Activated CD8-positive, alpha-beta T cell treated with anti-CD3 and anti-CD28 coated beads for 36 hours (primary cell): ENCODE measurements at regions not wholly inside any gene's neighbourhood (a gene's known extent, or its start where the extent isn't known, plus 50 kb on each side); places are given as distances from the start of the nearest gene placed in this dataset.

ENCODE experiments used
- ATAC-seq: fragments of 200-7000 bp; cut with Tn5 transposase; one replicate; pipeline ENCODE4 v1.10.0; 2021; ENCODE audit warnings: mild to moderate bottlenecking, moderate library complexity
- CTCF ChIA-PET: fragments of 350-600 bp; sonication (Branson Sonifier 250); formaldehyde crosslinking; loops from one replicate; lab custom pipeline; 2021; ENCODE audit warnings: antibody characterized with exemption; lab: Charles Lee
- POLR2A ChIA-PET: fragments of 350-600 bp; sonication (Branson Sonifier 250); formaldehyde crosslinking; loops from one replicate; lab custom pipeline; 2021; ENCODE audit warnings: antibody characterized with exemption; lab: Charles Lee
- DNase-seq: peaks from one replicate; pipeline ENCODE4 v3.0.0-alpha.2; 2020
- H3K27ac Mint-ChIP-seq: one replicate; pipeline ENCODE4 v1.8.0; 2021; ENCODE audit warnings: mild to moderate bottlenecking, mixed read lengths
- H3K27me3 Mint-ChIP-seq: one replicate; pipeline ENCODE4 v1.8.0; 2021; ENCODE audit warnings: mixed read lengths
- H3K36me3 Mint-ChIP-seq: one replicate; pipeline ENCODE4 v1.8.0; 2021; ENCODE audit warnings: low read depth, mixed read lengths
- H3K4me1 Mint-ChIP-seq: one replicate; pipeline ENCODE4 v1.8.0; 2021; ENCODE audit warnings: low read depth, mixed read lengths
- H3K4me3 Mint-ChIP-seq: one replicate; pipeline ENCODE4 v1.8.0; 2021; ENCODE audit warnings: mild to moderate bottlenecking, moderate library complexity, mixed read lengths
- H3K9me3 Mint-ChIP-seq: one replicate; pipeline ENCODE4 v1.8.0; 2021; ENCODE audit warnings: mixed read lengths
- CTCF ChIP-seq: fragments of 200-600 bp; IDR thresholded peaks from one replicate; pipeline ENCODE4 v1.8.0; 2022; ENCODE audit warnings: antibody characterized with exemption, mild to moderate bottlenecking
- intact Hi-C: fragments of 100-400 bp; cut with micrococcal nuclease; formaldehyde crosslinking; loops from one replicate; pipeline ENCODE4 v1.10.0; 2022

- CTCF ChIA-PET = no interaction called here
- TF ChIP-seq CTCF = no peak
- Mint-ChIP-seq H3K27me3 (peaks cover 8% of the 10 kb centered on the region), H3K9me3 (no peaks in the 10 kb centered on the region), H3K4me1 (no peaks in the 10 kb centered on the region), H3K27ac (no peak overlapping the region), H3K4me3 (no peak overlapping the region), H3K36me3 (no peaks in the 10 kb centered on the region)
- no peak for ATAC-seq
- DNase-seq = no peak
- intact Hi-C loops = no loop called here
- POLR2A ChIA-PET = no interaction called here
Observed at GRCh38 chr2:173488861-173489260, 134.2 kb downstream of the CDCA7 start.

GRCh38 chr2:173491418-173491817, 136.7 kb downstream of the CDCA7 start:
- no peak overlapping the region for H3K27ac Mint-ChIP-seq
- no peaks in the 10 kb centered on the region for H3K9me3 Mint-ChIP-seq
- H3K4me1 Mint-ChIP-seq = no peaks in the 10 kb centered on the region
- intact Hi-C loops = no loop called here
- DNase-seq (no peak), ATAC-seq (no peak)
- ChIA-PET CTCF (no interaction called here), POLR2A (no interaction called here)
- H3K27me3 Mint-ChIP-seq = peaks cover 6% of the 10 kb centered on the region
- TF ChIP-seq CTCF = no peak
- H3K4me3 Mint-ChIP-seq = no peak overlapping the region
- no peaks in the 10 kb centered on the region for H3K36me3 Mint-ChIP-seq

- POLR2A ChIA-PET = no interaction called here
- Mint-ChIP-seq H3K4me3 (no peak overlapping the region), H3K27ac (no peak overlapping the region), H3K4me1 (no peaks in the 10 kb centered on the region), H3K9me3 (no peaks in the 10 kb centered on the region), H3K36me3 (no peaks in the 10 kb centered on the region), H3K27me3 (peaks cover 3% of the 10 kb centered on the region)
- DNase-seq (no peak), ATAC-seq (no peak)
- no peak for TF ChIP-seq CTCF
- intact Hi-C loops = no loop called here
- CTCF ChIA-PET = no interaction called here
Observed at GRCh38 chr2:173493874-173494273, 139.2 kb downstream of the CDCA7 start.

GRCh38 chr2:173496746-173497145, 142.1 kb downstream of the CDCA7 start:
- ATAC-seq (no peak), DNase-seq (peak; percentile 7)
- ChIA-PET POLR2A (no interaction called here), CTCF (no interaction called here)
- no peak for TF ChIP-seq CTCF
- H3K27ac Mint-ChIP-seq = no peak overlapping the region
- H3K9me3 Mint-ChIP-seq = peaks cover 10% of the 10 kb centered on the region
- peaks cover 1% of the 10 kb centered on the region for H3K36me3 Mint-ChIP-seq
- H3K4me3 Mint-ChIP-seq = no peak overlapping the region
- no peaks in the 10 kb centered on the region for H3K4me1 Mint-ChIP-seq
- peaks cover 1% of the 10 kb centered on the region for H3K27me3 Mint-ChIP-seq
- intact Hi-C loops = no loop called here

GRCh38 chr2:173500953-173501352, 146.3 kb downstream of the CDCA7 start:
- no peak overlapping the region for H3K4me3 Mint-ChIP-seq
- ChIA-PET CTCF (interaction anchor here (0.6 kb wide), 1 partner anchor 69 kb away, joined by 3 read pairs; no protein-coding TSS in a partner anchor), POLR2A (no interaction called here)
- H3K9me3 Mint-ChIP-seq = peaks cover 13% of the 10 kb centered on the region
- no peak overlapping the region for H3K27ac Mint-ChIP-seq
- intact Hi-C loops = no loop called here
- no peak for TF ChIP-seq CTCF
- no peak for DNase-seq
- peaks cover 10% of the 10 kb centered on the region for H3K27me3 Mint-ChIP-seq
- no peak for ATAC-seq
- H3K4me1 Mint-ChIP-seq = no peaks in the 10 kb centered on the region
- peaks cover 1% of the 10 kb centered on the region for H3K36me3 Mint-ChIP-seq
